ENCODE measurements at regions not wholly inside any gene's neighbourhood (a gene's known extent, or its start where the extent isn't known, plus 50 kb on each side); places are given as distances from the start of the nearest gene placed in this dataset.

GRCh38 chr2:116057538-116057937, 1615.1 kb downstream of the DPP10 start:
- in situ Hi-C loops (cut with HindIII; ENCODE audit: low sequenced_read_pairs), result no loop called here
- DNase-seq (ENCODE audit: low read depth, low spot score), result no peak
- no peak overlapping the region for H3K4me3 ChIP-seq (ENCODE audit: low read depth, low read length)
- TF ChIP-seq CTCF (IDR thresholded peaks at IDR 0.05; ENCODE audit: low read depth, low read length), result no peak

- no peak for DNase-seq (ENCODE audit: low read depth, low spot score)
- no peak overlapping the region for H3K4me3 ChIP-seq (ENCODE audit: low read depth, low read length)
- in situ Hi-C loops (cut with HindIII; ENCODE audit: low sequenced_read_pairs), result no loop called here
- TF ChIP-seq CTCF (IDR thresholded peaks at IDR 0.05; ENCODE audit: low read depth, low read length), result no peak
Measured at GRCh38 chr2:116061023-116061422, 1618.6 kb downstream of the DPP10 start.

DNA sequence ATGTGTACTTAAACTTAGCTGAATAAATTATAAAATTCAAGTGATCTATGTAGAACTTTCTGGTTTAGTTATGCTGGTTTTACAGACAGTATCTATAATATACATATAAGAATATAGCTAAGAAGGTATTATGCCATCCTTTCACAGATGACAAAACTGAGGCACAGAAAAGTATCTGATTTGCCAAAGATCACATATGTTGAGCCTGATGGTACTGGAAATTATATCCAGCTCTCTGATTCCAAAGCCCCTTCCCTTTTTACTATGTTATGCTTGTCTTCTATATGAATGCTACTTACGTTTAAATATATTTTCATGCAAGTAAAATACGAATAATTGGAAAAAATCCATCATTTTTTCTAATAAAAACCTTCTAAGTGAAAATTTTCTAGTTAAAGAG, 1631.3 kb downstream of the DPP10 start:
- H3K4me3 ChIP-seq (ENCODE audit: low read depth, low read length), result no peak overlapping the region
- in situ Hi-C loops (cut with HindIII; ENCODE audit: low sequenced_read_pairs), result no loop called here
- no peak for TF ChIP-seq CTCF (IDR thresholded peaks at IDR 0.05; ENCODE audit: low read depth, low read length)
- DNase-seq (ENCODE audit: low read depth, low spot score), result no peak

- DNase-seq (ENCODE audit: low read depth, low spot score), result no peak
- no peak overlapping the region for H3K4me3 ChIP-seq (ENCODE audit: low read depth, low read length)
- in situ Hi-C loops (cut with HindIII; ENCODE audit: low sequenced_read_pairs), result no loop called here
- no peak for TF ChIP-seq CTCF (IDR thresholded peaks at IDR 0.05; ENCODE audit: low read depth, low read length)
Measured at GRCh38 chr2:116074161-116074560, 1631.7 kb downstream of the DPP10 start.

GRCh38 chr2:116088236-116088635, 1645.8 kb downstream of the DPP10 start:
- TF ChIP-seq CTCF (IDR thresholded peaks at IDR 0.05; ENCODE audit: low read depth, low read length), result no peak
- in situ Hi-C loops (cut with HindIII; ENCODE audit: low sequenced_read_pairs), result no loop called here
- no peak for DNase-seq (ENCODE audit: low read depth, low spot score)
- H3K4me3 ChIP-seq (ENCODE audit: low read depth, low read length), result no peak overlapping the region

DNA sequence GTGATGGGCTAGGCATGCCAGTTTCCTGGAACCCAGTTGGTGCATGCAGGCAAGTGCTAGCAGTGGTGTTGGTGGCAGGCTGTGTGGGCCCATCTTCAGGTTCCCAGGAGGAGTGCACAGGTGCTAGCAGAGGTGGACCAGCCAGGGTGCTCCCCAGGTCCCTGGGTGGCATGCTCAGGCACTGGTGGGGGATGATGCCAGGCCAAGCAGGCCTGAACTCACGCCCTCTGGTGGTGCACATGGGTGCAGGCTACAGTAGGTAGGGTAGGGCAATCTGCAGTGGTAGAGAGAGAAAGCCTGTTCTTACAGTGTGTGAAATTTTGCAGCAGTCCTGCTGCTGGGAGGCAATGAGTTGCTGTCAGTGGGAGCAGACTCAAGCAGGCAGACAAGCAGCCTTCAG, 1651.8 kb downstream of the DPP10 start:
- no peak overlapping the region for H3K4me3 ChIP-seq (ENCODE audit: low read depth, low read length)
- TF ChIP-seq CTCF (IDR thresholded peaks at IDR 0.05; ENCODE audit: low read depth, low read length), result no peak
- in situ Hi-C loops (cut with HindIII; ENCODE audit: low sequenced_read_pairs), result no loop called here
- DNase-seq (ENCODE audit: low read depth, low spot score), result no peak

- TF ChIP-seq CTCF (IDR thresholded peaks at IDR 0.05; ENCODE audit: low read depth, low read length), result no peak
- in situ Hi-C loops (cut with HindIII; ENCODE audit: low sequenced_read_pairs), result no loop called here
- no peak for DNase-seq (ENCODE audit: low read depth, low spot score)
- no peak overlapping the region for H3K4me3 ChIP-seq (ENCODE audit: low read depth, low read length)
Measured at GRCh38 chr2:116095636-116096035, 1653.2 kb downstream of the DPP10 start.
